ENCODE measurements at regions not wholly inside any gene's neighbourhood (a gene's known extent, or its start where the extent isn't known, plus 50 kb on each side); places are given as distances from the start of the nearest gene placed in this dataset.

GRCh38 chr18:29648891-29649290, 1393.7 kb downstream of the DSC3 start:
- TF ChIP-seq CTCF (IDR thresholded peaks at IDR 0.05) (no peak), EZH2 (IDR thresholded peaks at IDR 0.05; ENCODE audit: borderline replicate concordance, insufficient read depth, low read depth, low read length, poor library complexity, severe bottlenecking) (no peak)

All from B cell (primary cell).